ENCODE measurements at regions not wholly inside any gene's neighbourhood (a gene's known extent, or its start where the extent isn't known, plus 50 kb on each side); places are given as distances from the start of the nearest gene placed in this dataset.

GRCh38 chr10:38212460-38212859 is 118.3 kb downstream of the ZNF37A start:
- no peak for TF ChIP-seq CTCF (IDR thresholded peaks at IDR 0.05)
- no peak for TF ChIP-seq POLR2A (IDR thresholded peaks at IDR 0.05)

All from gastroesophageal sphincter (tissue), 3 donors.